ENCODE measurements at regions not wholly inside any gene's neighbourhood (a gene's known extent, or its start where the extent isn't known, plus 50 kb on each side); places are given as distances from the start of the nearest gene placed in this dataset.
"Not testable (repeated sequence)": the region's sequence is repeated elsewhere in the genome, so short reads cannot be mapped to it uniquely, and the experiment has no call there.

DNA sequence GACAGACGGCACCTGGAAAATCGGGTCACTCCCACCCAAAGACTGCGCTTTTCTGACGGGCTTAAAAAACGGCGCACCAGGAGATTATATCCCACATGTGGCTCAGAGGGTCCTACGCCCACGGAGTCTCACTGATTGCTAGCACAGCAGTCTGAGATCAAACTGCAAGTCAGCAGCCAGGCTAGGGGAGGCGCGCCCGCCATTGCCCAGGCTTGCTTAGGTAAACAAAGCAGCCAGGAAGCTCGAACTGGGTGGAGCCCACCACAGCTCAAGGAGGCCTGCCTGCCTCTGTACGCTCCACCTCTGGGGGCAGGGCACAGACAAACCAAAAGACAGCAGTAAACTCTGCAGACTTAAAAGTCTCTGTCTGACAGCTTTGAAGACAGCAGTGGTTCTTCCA is 909.4 kb downstream of the SORCS3 start:
- TF ChIP-seq, protein P1, sequence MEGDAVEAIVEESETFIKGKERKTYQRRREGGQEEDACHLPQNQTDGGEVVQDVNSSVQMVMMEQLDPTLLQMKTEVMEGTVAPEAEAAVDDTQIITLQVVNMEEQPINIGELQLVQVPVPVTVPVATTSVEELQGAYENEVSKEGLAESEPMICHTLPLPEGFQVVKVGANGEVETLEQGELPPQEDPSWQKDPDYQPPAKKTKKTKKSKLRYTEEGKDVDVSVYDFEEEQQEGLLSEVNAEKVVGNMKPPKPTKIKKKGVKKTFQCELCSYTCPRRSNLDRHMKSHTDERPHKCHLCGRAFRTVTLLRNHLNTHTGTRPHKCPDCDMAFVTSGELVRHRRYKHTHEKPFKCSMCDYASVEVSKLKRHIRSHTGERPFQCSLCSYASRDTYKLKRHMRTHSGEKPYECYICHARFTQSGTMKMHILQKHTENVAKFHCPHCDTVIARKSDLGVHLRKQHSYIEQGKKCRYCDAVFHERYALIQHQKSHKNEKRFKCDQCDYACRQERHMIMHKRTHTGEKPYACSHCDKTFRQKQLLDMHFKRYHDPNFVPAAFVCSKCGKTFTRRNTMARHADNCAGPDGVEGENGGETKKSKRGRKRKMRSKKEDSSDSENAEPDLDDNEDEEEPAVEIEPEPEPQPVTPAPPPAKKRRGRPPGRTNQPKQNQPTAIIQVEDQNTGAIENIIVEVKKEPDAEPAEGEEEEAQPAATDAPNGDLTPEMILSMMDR (IDR thresholded peaks at IDR 0.05; ENCODE audit: extremely low read depth in 1 of 2, insufficient read depth in 1 of 2, low read depth in 1 of 2, low read length in 2 of 2): not testable (repeated sequence)
- not testable (repeated sequence) for TF ChIP-seq POLR2A (IDR thresholded peaks at IDR 0.05; ENCODE audit: low read depth, low read length); EZH2 (IDR thresholded peaks at IDR 0.05; ENCODE audit: borderline replicate concordance, low read depth, low read length, severe bottlenecking); MAX (IDR thresholded peaks at IDR 0.05; ENCODE audit: insufficient read depth, insufficient read length); MYC (IDR thresholded peaks at IDR 0.05; ENCODE audit: low read depth, low read length); POLR2AphosphoS5 (IDR thresholded peaks at IDR 0.05; ENCODE audit: insufficient read depth, low read depth, low read length); FOS (IDR thresholded peaks at IDR 0.05; ENCODE audit: borderline replicate concordance, insufficient read depth, low read length); GATA2 (IDR thresholded peaks at IDR 0.05; ENCODE audit: insufficient read depth, insufficient read length, low read depth, low read length); JUN (IDR thresholded peaks at IDR 0.05; ENCODE audit: borderline replicate concordance, insufficient read depth, insufficient read length, low read depth)

Data from endothelial cell of umbilical vein (primary cell).